GM20000 (cell line): ENCODE measurements at regions not wholly inside any gene's neighbourhood (a gene's known extent, or its start where the extent isn't known, plus 50 kb on each side); places are given as distances from the start of the nearest gene placed in this dataset.

Experiments used
- DNase-seq: peaks from one replicate; pipeline ENCODE4 v3.0.0; 2012; ENCODE audit warnings: low spot score
- TF ChIP-seq, protein P1 (sequence below): IDR thresholded peaks from 2 replicates; pipeline ENCODE4 v1.5.1; 2012; ENCODE audit warnings: mild to moderate bottlenecking, control low read depth; ENCODE audit errors: extremely low read depth, missing control alignments

DNA sequence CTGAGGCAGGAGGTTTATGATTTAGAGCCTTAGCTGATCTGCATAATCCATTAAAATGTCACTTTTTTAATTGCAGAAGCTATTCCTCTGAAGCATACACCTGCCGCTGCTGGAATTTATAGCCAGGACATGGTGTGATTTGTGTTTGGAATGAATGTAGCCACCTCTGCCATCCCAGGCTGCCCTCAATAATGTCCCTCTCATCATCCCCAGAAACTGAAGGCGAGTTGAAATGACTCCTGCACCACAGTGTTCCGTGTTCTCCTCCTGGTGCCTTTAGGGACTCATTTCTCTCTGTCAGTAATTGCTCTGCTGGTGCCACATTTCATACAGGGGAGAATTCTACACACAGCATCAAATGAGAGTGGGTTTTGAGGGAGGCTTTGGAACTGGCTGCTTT, 191.0 kb downstream of the C11orf91 start:
- no peak for DNase-seq
- TF ChIP-seq, protein P1, sequence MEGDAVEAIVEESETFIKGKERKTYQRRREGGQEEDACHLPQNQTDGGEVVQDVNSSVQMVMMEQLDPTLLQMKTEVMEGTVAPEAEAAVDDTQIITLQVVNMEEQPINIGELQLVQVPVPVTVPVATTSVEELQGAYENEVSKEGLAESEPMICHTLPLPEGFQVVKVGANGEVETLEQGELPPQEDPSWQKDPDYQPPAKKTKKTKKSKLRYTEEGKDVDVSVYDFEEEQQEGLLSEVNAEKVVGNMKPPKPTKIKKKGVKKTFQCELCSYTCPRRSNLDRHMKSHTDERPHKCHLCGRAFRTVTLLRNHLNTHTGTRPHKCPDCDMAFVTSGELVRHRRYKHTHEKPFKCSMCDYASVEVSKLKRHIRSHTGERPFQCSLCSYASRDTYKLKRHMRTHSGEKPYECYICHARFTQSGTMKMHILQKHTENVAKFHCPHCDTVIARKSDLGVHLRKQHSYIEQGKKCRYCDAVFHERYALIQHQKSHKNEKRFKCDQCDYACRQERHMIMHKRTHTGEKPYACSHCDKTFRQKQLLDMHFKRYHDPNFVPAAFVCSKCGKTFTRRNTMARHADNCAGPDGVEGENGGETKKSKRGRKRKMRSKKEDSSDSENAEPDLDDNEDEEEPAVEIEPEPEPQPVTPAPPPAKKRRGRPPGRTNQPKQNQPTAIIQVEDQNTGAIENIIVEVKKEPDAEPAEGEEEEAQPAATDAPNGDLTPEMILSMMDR, result no peak

DNA sequence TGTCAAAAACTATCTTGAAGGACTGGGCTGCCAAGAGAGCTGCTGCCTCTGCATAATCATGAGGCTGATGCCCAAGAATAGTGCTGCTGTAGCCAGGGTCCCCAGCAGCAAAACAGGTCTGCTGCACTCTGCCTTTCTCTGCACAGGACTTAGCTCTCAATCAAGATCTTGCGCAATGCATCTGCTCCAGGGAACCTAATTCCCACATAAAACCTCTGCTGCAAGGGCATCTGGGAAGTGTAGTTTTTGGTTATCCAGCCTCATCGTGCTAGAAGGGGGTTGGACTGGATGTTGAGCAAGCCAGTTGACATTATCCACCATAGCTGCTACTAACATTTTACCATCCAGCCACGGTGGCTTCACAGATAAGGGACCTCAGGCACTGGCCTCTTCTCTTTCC, 192.7 kb downstream of the C11orf91 start:
- no peak for DNase-seq
- TF ChIP-seq, protein P1, result no peak

DNA sequence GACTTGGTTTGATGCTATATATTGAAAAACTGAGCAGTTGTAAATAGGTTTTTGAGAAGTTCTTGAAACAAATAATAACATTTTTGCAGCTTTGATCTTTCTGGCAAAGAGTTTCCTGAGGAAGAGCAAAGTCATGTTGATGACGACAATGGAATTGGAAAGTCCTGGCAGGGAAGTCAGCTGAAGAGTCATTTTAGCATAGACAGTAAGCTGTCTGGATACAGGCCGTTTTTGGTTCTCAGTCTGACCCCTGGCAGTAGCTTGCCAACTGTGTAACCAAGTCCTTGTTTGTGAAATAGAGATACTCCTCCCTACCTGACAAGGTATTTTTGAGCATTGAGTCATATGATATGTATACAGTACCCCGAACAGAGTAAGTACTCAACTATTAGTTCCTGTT, 193.3 kb downstream of the C11orf91 start:
- TF ChIP-seq, protein P1, result no peak
- no peak for DNase-seq

DNA sequence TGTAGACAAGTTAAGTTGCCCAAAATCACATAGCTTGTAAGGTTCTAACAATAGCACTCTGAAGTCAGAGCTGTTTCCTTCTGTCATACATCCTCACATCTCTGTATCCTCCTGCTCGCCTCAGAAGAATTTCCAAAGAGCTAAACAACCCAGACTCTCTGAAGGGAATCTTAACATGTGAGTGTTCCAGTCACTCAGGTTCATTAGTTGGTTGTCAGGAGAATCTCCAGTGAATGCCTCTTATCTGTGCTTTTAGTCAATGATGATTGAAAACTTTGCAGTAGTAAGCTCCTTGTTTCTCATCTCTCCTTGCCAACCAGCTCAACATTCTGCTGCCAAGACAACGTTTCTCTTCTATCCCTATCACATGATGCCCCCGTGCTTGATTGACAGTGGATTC, 195.5 kb downstream of the C11orf91 start:
- DNase-seq, result no peak
- TF ChIP-seq, protein P1, result no peak

DNA sequence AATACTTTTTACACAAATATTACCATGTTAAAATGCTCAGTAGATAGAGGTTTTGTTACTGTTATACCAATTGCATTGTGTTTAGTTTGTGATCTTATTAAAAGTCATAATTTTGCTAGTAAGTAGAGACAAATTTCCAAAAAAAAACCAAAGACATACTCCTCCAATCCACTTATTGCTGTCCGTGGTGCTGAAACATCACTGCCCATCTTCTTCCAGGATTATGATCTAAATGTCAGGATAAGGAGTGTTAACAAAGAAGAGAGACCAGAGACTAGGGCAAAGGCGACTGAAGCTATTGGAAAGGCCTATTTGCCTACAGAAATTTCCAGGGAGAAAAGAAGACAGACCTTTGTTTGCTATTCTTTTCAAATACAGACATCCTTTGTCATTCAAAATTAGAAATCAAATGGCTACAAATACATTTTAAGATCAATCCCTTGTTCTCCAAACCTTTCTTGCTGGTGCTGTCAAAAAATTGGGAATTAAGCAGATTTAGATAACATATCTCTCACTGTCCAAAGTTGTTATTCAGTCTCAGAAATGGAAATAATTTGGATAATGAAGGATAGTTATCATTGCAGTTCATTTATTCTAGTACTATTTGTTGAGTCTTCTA, 199.7 kb downstream of the C11orf91 start:
- TF ChIP-seq, protein P1, result no peak
- DNase-seq, result no peak

DNA sequence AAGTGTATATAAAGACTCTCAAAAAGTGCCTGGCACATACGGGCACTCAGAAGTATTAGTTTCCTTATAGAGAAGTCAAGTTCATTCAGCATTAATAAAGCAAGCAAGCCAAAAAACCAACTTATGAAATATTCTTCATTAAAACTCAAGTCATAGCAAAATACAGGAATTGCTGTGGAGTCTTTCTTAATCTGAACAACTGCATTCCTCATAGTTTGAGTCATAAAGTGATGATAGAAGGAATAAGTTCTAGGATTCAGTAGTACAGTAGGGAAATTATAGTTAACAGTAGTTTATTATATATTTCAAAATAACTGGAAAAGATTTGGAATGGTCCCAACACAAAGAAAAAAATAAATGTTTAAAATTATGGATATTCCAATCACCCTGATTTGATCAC, 200.3 kb downstream of the C11orf91 start:
- no peak for DNase-seq
- TF ChIP-seq, protein P1, result no peak

DNA sequence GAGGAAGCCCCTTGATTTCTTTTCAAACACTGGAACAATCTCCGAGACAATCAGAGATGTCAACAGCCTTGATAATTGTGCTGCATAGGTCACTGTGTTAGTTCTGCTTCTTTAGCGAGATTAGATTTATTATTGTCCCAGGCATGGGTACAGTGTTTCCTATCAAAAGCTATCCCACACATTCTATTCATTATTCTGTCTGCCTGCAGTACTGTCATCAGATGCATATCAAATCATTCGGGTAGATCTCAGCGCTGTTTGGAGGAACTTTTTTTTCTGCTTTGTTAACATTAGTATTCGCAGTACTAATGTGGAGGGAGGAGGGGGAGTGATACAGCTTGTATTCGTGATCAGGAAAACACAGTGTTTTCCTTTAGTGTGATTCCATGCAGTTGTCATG, 208.0 kb downstream of the C11orf91 start:
- no peak for DNase-seq
- TF ChIP-seq, protein P1, result no peak
